NCI-H1417 treated with DMSO at 0.1 percent for 48 hours (cell line): ENCODE measurements at regions not wholly inside any gene's neighbourhood (a gene's known extent, or its start where the extent isn't known, plus 50 kb on each side); places are given as distances from the start of the nearest gene placed in this dataset.

ENCODE experiments used
- DNase-seq: peaks from one replicate; lab custom pipeline; 2025; lab: John Stamatoyannopoulos, UW

- DNase-seq: no peak
Observed at GRCh38 chr10:83357004-83357403, 782.3 kb upstream of the GHITM start.

DNA sequence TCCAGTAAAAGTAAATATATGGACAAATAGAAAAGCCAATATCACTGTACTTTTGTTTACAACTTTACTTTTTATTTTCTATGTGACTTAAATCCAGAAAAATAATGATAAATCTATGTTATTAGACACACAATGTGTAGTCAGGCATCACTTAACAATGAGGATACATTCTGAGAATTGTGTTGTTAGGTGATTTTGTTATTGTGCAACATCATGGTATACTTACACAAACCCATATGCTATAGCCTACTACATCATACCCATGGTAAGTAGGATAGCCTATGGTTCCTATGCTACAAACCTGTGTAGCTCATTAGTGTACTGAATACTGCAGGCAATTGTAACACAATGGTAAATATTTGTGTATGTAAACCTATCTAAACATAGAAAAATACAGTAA lies 781.7 kb upstream of the GHITM start:
- DNase-seq: no peak

GRCh38 chr10:83367036-83367435 lies 772.3 kb upstream of the GHITM start:
- DNase-seq: no peak

DNA sequence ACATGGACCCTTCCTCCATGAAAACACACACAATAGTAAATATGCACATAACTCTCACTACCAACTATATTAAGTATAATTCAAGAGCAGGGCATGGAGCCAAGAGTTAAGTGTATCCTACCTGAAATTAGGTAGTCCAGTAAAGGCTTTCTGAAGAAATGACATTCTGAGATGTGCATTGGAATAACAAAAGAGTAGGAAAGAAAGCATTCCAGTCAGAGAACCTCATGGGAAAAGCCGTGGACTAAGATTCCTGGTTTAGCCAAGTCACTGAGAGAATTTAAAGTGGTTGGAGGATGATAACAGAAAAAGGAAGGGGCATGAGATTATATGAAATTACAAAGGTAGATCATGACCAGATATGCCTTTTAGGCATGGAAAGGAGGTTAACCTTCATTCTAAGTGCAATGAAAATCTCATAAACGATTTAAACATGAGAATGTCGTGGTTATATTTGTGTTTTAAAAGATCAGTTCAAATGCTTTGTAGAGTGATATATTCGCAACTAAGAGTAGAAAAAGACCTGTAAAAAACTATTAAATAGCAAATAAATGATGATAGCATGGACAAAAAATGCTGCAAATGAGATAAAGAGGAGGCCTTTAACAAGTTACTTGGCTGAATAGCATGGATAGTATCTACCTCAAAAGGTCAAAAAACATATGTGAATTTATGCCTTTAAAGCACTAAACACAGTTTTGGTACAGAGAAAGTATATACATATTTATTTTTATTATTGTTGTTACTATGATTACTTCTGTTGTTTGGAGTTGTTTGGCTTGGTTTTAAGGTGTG lies 767.4 kb upstream of the GHITM start:
- DNase-seq: no peak

- DNase-seq: no peak
Observed at GRCh38 chr10:83372646-83373045, 766.7 kb upstream of the GHITM start.

- no peak for DNase-seq
Observed at GRCh38 chr10:83373671-83374070, 765.6 kb upstream of the GHITM start.

DNA sequence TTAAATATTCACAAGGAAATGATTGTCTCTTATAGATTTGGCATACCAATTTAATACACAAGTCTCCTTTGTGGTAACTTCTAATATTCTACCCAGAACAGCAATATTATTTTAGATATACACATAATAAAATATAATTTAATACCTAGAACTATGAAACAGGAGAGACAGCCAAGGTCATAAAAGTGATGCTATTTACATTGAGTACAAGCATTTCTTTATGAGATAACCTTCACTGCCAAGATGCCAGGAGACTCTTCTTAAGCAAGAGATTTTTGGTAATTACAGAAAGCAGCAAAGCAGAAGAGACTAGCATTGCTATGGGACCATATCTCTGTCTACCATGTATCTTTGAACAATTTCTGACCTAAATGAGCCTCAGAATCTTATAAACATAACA lies 764.6 kb upstream of the GHITM start:
- DNase-seq: no peak

DNA sequence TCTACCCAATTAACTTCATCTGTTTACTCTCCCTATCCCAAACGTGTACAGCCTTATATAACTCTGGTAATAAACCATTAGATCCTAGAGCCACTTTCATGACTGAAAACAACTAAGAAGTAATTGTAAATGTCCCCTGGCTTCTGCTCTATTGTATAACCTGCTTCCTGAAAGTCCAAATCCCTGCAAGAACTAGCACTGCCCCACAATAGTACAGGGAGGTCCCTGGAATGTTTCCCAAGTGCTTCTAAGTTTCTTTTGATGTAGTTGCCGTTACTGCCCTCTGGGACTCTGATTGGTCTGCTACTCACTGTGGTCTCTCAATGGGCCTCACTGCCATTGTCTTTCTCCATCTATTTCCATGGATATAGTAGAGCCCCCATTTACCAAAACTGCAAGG lies 764.0 kb upstream of the GHITM start:
- DNase-seq: no peak

DNA sequence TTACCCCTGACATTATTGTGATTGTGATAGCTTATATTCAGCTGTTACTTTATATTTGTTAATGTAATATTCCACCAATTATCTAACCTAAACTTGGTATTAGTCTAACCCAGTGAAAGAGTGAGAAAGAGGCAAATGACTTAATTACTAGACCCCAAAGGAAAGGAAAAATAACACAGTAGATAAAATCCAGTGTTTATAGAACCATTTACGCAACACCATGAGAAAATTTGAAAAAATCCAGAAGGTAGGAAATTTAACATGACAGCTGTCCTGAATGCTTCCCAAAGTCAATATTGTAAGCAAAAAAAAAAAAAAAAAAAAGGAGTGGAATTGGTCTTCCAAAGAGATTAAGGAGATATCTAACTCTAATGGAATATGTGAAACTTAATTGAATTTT lies 741.5 kb upstream of the GHITM start:
- no peak for DNase-seq

GRCh38 chr10:83410570-83410969 lies 728.7 kb upstream of the GHITM start:
- no peak for DNase-seq

DNA sequence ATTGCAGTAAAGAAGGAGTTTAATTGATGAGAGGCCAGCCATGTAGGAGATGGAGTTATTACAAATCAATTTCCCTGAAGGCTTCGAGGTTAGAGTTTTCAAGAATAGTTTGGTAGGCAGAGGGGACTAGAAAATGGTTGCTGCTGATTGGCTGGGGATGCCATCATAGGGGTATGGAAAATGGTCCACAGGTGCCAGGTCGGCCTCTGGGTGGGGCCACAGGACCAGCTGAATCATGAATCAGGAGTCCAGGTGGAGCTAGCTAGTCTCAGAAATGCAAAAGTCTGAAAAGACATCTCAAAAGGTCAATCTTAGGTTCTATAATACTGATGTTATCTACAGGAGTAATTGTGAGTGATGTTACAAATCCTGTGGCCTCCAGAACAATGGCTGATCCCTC lies 714.0 kb upstream of the GHITM start:
- no peak for DNase-seq

DNA sequence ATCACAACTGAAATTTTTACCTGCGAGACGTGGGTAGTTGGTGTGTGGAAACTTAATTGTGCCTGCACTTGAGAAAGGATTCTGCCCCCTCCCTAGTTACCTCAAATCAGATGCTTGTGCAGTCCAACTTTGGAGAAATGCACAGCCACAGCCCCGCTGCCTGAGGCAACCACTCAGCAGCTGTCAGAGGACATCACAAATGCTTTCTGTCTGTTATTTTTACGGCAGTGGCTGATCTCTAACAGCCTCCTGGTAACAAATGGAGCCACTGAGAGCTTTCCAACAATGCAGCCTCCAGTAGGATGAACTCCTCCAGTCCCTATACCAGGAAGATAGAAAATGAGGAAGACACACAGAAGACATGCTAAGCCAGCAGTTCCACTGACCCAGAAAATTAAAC lies 712.2 kb upstream of the GHITM start:
- DNase-seq: no peak

GRCh38 chr10:83432261-83433045 lies 706.9 kb upstream of the GHITM start:
- no peak for DNase-seq

GRCh38 chr10:83433705-83434104 lies 705.6 kb upstream of the GHITM start:
- DNase-seq: no peak

DNA sequence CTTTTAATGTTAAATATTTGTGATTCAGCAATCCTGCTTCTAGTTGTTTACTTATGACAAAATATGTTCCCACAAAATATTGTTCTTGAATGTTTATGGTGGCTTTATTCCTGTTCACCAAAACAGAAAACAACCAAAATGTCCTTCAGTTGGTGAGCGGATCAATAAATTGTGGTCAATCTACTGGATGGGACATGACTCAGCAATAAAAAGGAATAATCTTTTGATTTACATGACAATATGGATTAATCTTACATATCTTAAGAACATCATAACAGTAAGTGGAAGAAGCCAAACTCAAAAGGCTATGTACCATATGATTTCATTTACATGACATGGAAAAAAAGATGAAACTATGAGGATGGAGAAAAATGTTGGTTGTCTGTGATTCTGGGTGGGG lies 691.3 kb upstream of the GHITM start:
- DNase-seq: no peak

GRCh38 chr10:83458611-83459010 lies 680.7 kb upstream of the GHITM start:
- DNase-seq: no peak

- DNase-seq: no peak
Observed at GRCh38 chr10:83459124-83459523, 680.2 kb upstream of the GHITM start.

GRCh38 chr10:83469728-83470331 lies 669.5 kb upstream of the GHITM start:
- no peak for DNase-seq

- DNase-seq: no peak
Observed at GRCh38 chr10:83476211-83476610, 663.1 kb upstream of the GHITM start.

DNA sequence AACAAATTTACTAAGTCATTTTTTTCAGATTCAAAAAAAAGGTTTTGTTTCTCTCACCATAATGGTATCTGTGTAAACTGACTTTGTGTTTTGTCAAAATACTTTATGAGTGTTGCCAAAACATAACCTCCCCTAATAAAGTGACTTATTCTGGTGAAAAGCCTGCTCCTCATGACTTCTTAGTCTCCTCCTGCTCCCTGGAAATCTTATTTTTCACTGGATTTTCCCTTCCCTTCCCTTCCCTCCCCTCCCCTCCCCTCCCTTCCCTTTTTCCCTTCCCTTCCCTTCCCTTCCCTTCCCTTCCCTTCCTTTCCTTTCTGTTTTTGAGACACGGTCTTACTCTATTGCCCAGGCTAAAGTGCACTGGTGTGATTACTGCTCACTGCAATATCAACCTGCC lies 650.1 kb upstream of the GHITM start:
- DNase-seq: no peak

GRCh38 chr10:83492004-83492403 lies 647.3 kb upstream of the GHITM start:
- DNase-seq: no peak

DNA sequence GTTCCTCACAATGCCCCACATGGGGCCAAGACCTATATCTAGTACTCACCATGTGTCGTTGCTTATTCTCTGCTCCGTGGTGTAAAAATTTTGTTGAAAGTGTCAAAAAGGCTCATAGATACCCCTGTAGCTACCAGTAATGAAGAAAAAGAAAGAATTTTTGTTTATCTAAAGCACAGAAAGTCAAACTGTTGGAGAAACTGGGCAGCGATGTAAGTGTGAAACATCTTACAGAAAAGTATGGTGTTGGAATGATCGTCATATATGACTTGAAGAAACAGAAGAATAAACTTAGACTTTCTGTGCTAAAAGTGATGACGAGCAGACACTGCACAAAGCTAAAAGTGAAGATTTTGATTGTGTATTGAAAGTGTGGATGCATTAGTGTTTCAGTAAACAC lies 626.6 kb upstream of the GHITM start:
- DNase-seq: no peak

GRCh38 chr10:83515001-83515400 lies 624.3 kb upstream of the GHITM start:
- DNase-seq: no peak
